Skin of body (tissue), 1 donor: ENCODE measurements at regions not wholly inside any gene's neighbourhood (a gene's known extent, or its start where the extent isn't known, plus 50 kb on each side); places are given as distances from the start of the nearest gene placed in this dataset.

Experiments used
- DNase-seq: peaks from one replicate; lab custom pipeline; 2025; lab: John Stamatoyannopoulos, UW

DNA sequence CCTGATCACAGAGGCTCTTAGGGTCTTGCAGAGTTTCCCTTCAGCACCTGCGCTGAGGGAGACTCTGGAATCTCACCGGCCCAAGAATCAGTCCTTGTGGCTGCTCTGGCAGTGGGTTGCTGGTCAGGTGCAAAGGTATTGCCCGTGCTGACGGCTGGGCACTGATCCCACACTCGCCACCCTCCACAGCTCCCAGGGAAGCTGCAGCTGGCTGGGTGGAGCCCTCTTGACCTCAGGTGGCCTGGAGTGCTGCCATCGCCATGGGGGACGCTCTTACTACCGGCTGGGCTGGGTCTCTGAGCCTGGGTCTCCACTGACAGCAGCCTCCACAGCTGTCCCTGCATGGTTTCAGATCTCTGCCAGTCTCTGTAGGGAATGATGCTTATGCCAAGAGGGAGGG lies 52.6 kb upstream of the EPHB3 start:
- DNase-seq, result no peak

DNA sequence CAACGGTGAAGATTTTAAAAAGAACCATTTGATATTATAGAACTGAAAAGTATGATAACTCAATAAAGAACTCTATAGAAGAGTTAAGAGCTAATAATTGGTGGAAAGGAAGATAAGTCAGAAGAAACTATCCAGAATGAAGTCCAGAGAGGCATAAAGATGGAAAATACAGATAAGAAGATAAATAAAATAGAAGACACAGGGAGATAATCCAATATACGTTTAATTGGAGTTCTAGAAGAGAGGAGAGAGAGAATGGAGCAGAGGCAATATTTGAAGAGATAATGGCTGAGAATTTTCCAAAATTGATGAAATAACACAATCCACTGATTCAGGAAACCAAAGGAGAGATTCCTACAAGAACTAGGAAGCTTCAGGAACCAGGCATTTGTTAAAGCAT lies 49.8 kb upstream of the EPHB3 start:
- DNase-seq, result no peak
